HepG2 (cell line): ENCODE measurements at regions not wholly inside any gene's neighbourhood (a gene's known extent, or its start where the extent isn't known, plus 50 kb on each side); places are given as distances from the start of the nearest gene placed in this dataset.

ENCODE experiments used
- ATAC-seq: fragments of 200-7000 bp; cut with Tn5 transposase; 3 replicates; pipeline ENCODE4 v1.9.1; 2020; ENCODE audit warnings: mild to moderate bottlenecking, moderate library complexity
- BruUV-seq: library from RNA; stranded (reverse); fragments of 400-500 nt; replicated peaks from 2 replicates; lab custom pipeline; 2021; lab: Mats Ljungman, UMichigan
- CTCF ChIA-PET: fragments of 300-600 bp; formaldehyde crosslinking; extraction: SDS; loops from one replicate; lab custom pipeline; 2021; ENCODE audit warnings: low total read pairs, inconsistent platforms, low intra/inter-chr PET ratio; lab: Yijun Ruan, JAX
- POLR2A ChIA-PET: fragments of 350-600 bp; sonication (Branson Sonifier 250); formaldehyde crosslinking; loops from one replicate; lab custom pipeline; 2020; ENCODE audit warnings: antibody characterized with exemption, inconsistent platforms; lab: Yijun Ruan, JAX
- DNase-seq: peaks from one replicate; pipeline ENCODE4 v3.0.0-alpha.2; 2015; ENCODE audit warnings: low spot score
- FAIRE-seq: peaks from 3 replicates; lab custom pipeline; 2011; peaks lifted over from hg19 to GRCh38; lab: Jason Lieb, UNC
- H2AFZ ChIP-seq: one replicate; pipeline ENCODE4 v1.6.1; 2011; ENCODE audit warnings: low read length, inconsistent platforms
- H3K27ac ChIP-seq: fragments of 300-600 bp; 3 replicates; pipeline ENCODE4 v1.8.0; 2011; ENCODE audit warnings: mixed run types, mild to moderate bottlenecking, mixed read lengths, low read length, inconsistent platforms; ENCODE audit not compliant: insufficient read depth; ENCODE audit errors: extremely low read length
- H3K27me3 ChIP-seq, 2 experiments: fragments of 200-600 bp in 1 of 2; 2 replicates in 1 of 2; 3 replicates in 1 of 2; pipeline versions ENCODE4 v1.6.0 to v1.8.0; 2011; ENCODE audit warnings: low read length in 2 of 2, mild to moderate bottlenecking in 2 of 2, moderate library complexity in 2 of 2, inconsistent platforms in 1 of 2; ENCODE audit not compliant: insufficient read depth in 2 of 2, control insufficient read depth in 1 of 2
- H3K36me3 ChIP-seq, 2 experiments: fragments of 200-600 bp in 1 of 2; replicated peaks in 1 of 2; 2 replicates in 1 of 2; 3 replicates in 1 of 2; pipeline versions ENCODE4 v1.5.1 to v1.8.0; 2011; ENCODE audit warnings: low read length in 2 of 2, inconsistent platforms in 1 of 2; ENCODE audit not compliant: insufficient read depth in 2 of 2, control insufficient read depth in 1 of 2
- H3K4me1 ChIP-seq: 2 replicates; pipeline ENCODE4 v1.5.1; 2012; ENCODE audit warnings: low read length, inconsistent platforms; ENCODE audit not compliant: insufficient read depth
- H3K4me2 ChIP-seq: 2 replicates; pipeline ENCODE4 v1.6.0; 2011; ENCODE audit warnings: low read depth, low read length, inconsistent platforms
- H3K4me3 ChIP-seq, 3 experiments: fragments of 200-600 bp in 1 of 3; sonication (generic), shearing (Covaris generic) in 1 of 3; replicated peaks in 1 of 3; 2 replicates each; pipeline ENCODE4 v1.5.1; 2011 to 2016; ENCODE audit warnings: low read length in 3 of 3, inconsistent platforms in 2 of 3, low read depth in 2 of 3, mild to moderate bottlenecking in 2 of 3, control low read depth in 1 of 3, mixed read lengths in 1 of 3; ENCODE audit not compliant: insufficient read depth in 1 of 3
- H3K79me2 ChIP-seq: one replicate; pipeline ENCODE4 v1.6.1; 2011; ENCODE audit warnings: low read length, inconsistent platforms; ENCODE audit not compliant: insufficient read depth
- H3K9ac ChIP-seq: 2 replicates; pipeline ENCODE4 v1.6.0; 2011; ENCODE audit warnings: mild to moderate bottlenecking, low read depth, low read length, inconsistent platforms; ENCODE audit not compliant: insufficient read depth
- H3K9me3 ChIP-seq: 2 replicates; pipeline ENCODE4 v1.5.1; 2012; ENCODE audit warnings: mild to moderate bottlenecking, low read length
- H4K20me1 ChIP-seq: 2 replicates; pipeline ENCODE4 v1.6.0; 2011; ENCODE audit warnings: inconsistent platforms, mild to moderate bottlenecking, low read length, moderate library complexity; ENCODE audit not compliant: insufficient read depth
- FOSL2 ChIP-seq: sonication (generic); formaldehyde crosslinking; IDR thresholded peaks from 2 replicates; pipeline ENCODE4 v1.4.0; 2020; ENCODE audit warnings: missing genetic modification reagents
- ZBTB1 ChIP-seq: sonication (generic); formaldehyde crosslinking; IDR thresholded peaks from 2 replicates; pipeline ENCODE4 v1.4.0; 2020; ENCODE audit warnings: missing genetic modification reagents, borderline replicate concordance
- ZNF687 ChIP-seq: sonication (generic); formaldehyde crosslinking; IDR thresholded peaks from 2 replicates; pipeline ENCODE4 v1.5.1; 2020; ENCODE audit warnings: mild to moderate bottlenecking, missing genetic modification reagents, moderate library complexity
- WGBS: methylation state at CpG from one replicate; pipeline ENCODE4 v1.1.6; 2017; ENCODE audit warnings: low lambda C conversion rate; 5-methylcytosine and 5-hydroxymethylcytosine counted together
- in situ Hi-C: cut with HindIII; loops from 2 replicates; pipeline ENCODE4 v1.10.0; 2017; ENCODE audit warnings: low pct_unique_long_range_greater_than_20kb; ENCODE audit not compliant: extremely low pct_ligation_motif_present
- intact Hi-C: fragments of 100-400 bp; cut with micrococcal nuclease; formaldehyde crosslinking; loops from one replicate; pipeline ENCODE4 v1.10.0; 2022; ENCODE audit not compliant: unreplicated experiment

GRCh38 chr3:13217736-13218540 is 144.7 kb upstream of the IQSEC1 start:
- H3K27me3 ChIP-seq: no peaks in the 10 kb centered on the region
- ChIA-PET CTCF (no interaction called here), POLR2A (no interaction called here)
- H3K36me3 ChIP-seq: peaks cover 2 to 20% of the 10 kb centered on the region in 2 experiments; a peak in 1 of 5 replicates
- no peaks in the 10 kb centered on the region for H3K79me2 ChIP-seq
- H4K20me1 ChIP-seq: no peaks in the 10 kb centered on the region
- H3K9ac ChIP-seq: no peak overlapping the region
- 0 out of 2 replicates have a peak, but pooled peaks have one; percentile 8 for TF ChIP-seq ZNF687
- peak; percentile 49; the same call in 1 of the 2 replicates for TF ChIP-seq FOSL2 (CRISPR knock-in tag)
- TF ChIP-seq ZBTB1: no peak
- 95% methylated on average over 4 of the region's 9 CpGs for WGBS
- BruUV-seq: no TSS peak
- FAIRE-seq (no peak), ATAC-seq (peak; percentile 22; the same call in 1 of the 3 replicates), DNase-seq (peak; percentile 50)
- in situ Hi-C loops (no loop called here), intact Hi-C loops (no loop called here)
- H3K4me1 ChIP-seq: peaks cover 1% of the 10 kb centered on the region; the same call in 1 of the 2 replicates
- no peak overlapping the region for H3K4me2 ChIP-seq
- no peak overlapping the region for H2AFZ ChIP-seq
- H3K27ac ChIP-seq: no peak overlapping the region
- H3K9me3 ChIP-seq: no peaks in the 10 kb centered on the region
- H3K4me3 ChIP-seq: no peak overlapping the region
